HG02798 (cell line): ENCODE measurements at regions not wholly inside any gene's neighbourhood (a gene's known extent, or its start where the extent isn't known, plus 50 kb on each side); places are given as distances from the start of the nearest gene placed in this dataset.
"Not testable (repeated sequence)": the region's sequence is repeated elsewhere in the genome, so short reads cannot be mapped to it uniquely, and the experiment has no call there.

Source experiments
- ATAC-seq: cut with Tn5 transposase; IDR thresholded peaks from one replicate; pipeline ENCODE4 v1.9.1; 2021; ENCODE audit warnings: mild to moderate bottlenecking; ENCODE audit not compliant: unreplicated experiment, poor library complexity

DNA sequence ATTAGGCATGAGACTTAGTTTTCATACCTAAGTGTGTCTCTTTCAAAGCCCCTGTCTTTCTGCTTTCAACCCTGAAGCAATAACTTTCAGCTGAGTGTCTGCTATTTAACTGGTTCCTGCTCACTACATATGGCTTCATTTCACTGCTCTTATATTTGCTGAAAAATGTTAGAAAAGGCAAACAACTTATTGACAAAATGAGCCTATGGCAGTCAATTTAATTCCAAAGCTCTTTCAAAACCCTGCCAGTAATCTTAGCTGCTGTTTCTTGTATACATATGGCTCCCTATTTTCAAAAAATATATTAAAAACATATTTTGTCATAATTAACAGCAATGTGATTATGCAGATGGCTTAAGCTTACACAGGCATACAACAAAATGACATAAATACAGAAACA is 334.1 kb upstream of the MGAT4C start:
- no peak for ATAC-seq

- ATAC-seq = no peak
Observed at GRCh38 chr12:86574143-86574542, 318.0 kb upstream of the MGAT4C start.

DNA sequence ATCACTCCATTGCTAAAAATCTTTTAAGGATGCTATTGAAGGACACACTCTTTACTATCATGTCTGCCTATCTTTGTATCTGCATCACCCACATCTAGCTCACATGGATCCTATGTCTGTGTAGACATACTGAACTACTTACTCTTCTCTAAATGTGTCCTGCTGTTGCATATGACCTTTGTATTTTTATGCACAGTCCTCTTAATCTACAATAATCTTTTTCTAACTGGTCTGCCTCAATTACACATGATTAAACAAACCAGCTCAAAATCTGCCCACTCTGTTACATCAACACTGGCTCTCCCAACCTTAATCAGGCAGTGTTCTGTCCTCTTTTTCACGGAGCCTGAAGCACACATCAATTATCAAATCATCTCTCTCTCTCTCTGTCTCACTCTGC is 316.3 kb upstream of the MGAT4C start:
- ATAC-seq = no peak

- no peak for ATAC-seq
Observed at GRCh38 chr12:86565038-86565437, 308.8 kb upstream of the MGAT4C start.

DNA sequence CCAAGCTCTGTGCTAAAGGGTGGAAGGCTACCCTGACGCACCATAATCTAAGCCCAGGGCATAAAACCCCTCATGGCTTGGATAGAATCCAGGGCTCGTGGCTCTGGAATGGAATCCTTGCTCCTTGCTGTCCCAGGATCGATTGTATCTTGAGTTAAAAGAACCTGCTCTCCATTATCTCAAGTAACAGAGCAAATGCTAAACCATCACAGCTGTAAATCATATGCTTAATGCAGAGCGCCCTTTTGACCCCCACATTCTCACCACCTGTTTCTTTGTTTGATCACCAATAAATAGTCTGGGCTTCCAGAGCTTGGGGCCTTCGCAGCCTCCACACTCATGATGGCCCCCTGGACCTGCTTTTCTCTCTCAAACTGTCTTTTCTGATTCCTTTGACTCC is 299.3 kb upstream of the MGAT4C start:
- not testable (repeated sequence) for ATAC-seq

DNA sequence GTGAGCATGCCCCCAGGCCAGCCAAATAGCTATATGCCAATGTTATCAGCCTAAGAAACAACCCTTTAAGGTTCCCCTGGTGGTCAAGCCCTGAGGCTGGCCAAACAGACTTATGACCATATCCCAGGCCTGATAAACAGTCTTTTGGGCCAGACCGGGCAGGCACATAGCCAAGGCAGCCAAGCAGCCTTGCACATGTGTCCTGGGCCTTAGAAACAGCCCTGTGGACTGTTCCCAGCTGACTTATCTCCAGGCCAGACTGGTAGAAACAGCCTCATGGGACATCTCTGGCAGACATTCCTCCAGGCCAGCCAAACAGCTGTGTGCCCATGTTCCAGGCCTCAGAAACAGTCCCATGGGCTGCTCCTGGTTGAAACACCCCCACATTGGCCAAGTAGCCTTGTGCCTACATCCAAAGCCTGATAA is 295.0 kb upstream of the MGAT4C start:
- ATAC-seq = no peak

DNA sequence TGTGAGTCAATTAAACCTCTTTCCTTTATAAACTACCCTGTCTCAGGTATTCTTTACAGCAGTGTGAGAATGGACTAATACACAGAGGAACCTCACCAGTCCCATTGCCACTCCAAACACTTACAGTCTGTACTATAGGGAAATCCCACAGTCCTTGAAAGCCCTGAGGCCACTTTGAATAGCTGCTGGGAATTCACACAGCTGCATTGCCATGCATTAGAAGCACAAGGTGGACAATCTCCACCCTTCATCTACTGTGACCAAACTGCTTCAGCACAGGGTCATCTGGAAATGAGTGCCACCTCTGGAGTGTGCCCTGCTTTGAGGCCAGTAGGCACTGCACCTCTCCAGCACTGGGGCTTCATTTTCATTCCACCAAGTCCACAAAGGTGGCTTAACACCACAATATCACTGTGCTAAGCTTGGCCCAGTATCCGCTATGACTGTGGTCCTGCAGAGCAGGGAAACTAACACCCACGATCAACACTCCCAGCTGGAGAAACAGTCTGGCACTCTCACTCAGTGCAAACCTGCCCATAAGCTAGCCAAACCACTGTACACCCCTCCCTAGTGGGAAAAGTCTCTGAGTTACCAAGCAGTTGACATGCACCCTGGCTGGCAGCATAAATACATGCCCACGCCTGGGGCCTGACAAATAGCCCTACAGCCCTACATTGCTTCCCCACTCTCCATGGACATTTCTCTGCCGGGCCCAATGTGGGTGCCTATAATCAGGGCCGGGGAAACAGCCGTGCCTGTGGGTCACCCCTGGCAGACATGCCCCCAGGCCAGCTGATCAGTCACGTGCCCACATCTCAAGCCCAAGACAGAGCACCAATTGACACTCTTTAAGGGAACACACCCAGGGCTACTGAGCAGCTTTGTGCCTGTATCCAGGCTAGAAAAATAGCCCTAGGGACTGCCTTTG is 294.3 kb upstream of the MGAT4C start:
- ATAC-seq = no peak

DNA sequence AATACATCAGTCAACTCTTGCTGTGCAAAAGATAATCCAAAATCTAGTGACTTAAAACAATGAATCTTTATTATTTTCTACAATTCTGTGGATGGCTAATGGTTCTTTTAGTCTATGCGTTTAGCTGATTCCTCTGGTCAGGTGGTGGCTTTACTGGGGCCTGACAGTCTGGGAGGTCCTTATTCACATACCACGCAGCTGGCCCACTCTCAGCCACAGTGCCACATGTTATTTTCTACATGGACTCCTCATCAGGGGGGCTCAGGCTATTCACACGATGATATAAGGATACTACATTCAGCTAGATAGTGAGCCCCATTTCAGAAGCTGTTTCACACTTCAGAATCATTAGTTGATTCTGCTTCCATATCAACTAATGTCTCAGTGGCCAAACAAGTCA is 287.5 kb upstream of the MGAT4C start:
- no peak for ATAC-seq

GRCh38 chr12:86530996-86531655 is 274.9 kb upstream of the MGAT4C start:
- ATAC-seq = no peak

- ATAC-seq = no peak
Observed at GRCh38 chr12:86526060-86526595, 269.9 kb upstream of the MGAT4C start.

DNA sequence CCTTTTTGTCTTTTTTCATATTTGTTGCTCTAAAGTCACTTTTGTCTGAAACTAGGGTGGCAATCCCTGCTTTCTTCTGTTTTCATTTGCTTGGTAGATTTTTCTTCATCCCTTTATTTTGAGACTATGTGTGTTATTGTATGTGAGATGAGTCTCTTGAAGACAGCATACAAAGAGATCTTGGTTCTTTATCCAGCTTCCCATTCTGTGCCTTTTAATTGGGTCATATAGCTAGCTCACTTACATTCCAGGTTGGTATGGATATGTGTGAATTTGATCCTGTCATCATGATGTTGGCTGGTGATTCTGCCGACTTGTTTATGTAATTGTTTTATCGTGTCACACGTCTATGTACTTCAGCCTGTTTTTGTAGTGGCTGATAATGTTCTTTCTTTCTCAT is 267.7 kb upstream of the MGAT4C start:
- no peak for ATAC-seq

GRCh38 chr12:86521870-86522269 is 265.7 kb upstream of the MGAT4C start:
- ATAC-seq = no peak

DNA sequence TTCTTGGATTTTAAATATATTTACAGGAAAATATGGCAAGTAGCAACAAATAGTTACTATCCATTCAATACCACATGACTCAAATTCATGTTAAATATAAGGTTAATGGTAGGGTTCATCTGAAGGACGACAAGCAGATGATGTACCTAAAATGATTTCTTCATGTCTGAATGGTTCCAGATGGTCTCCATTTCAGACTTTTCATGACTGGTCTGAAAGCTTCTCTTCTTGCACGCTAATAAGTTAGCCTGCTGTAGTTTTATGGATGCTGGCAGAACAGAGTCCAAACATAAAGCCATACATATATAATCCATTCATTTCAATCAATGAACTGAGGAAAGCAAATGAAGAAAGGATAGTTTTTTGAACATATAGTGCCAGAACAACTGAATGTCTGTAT is 257.0 kb upstream of the MGAT4C start:
- ATAC-seq = no peak

DNA sequence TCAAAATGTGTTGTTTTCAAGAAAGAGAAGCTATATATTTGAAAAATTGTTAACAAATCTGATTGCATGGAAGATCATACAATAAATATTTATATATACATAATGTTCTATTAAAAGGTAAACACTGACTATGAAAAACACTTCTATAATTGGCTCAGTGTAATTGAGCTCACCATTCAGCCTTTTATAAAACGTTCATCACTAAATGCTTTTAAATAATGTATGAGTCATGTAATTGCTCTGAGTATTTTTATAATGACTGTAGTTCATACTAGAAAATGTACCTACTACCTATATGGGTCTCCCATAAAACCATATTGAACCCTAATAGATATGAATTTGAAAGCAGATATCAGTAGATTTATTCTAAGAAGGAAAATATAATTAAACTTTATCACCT is 240.4 kb upstream of the MGAT4C start:
- ATAC-seq = no peak

GRCh38 chr12:86484473-86484872 is 228.3 kb upstream of the MGAT4C start:
- no peak for ATAC-seq

GRCh38 chr12:86473231-86473630 is 217.0 kb upstream of the MGAT4C start:
- ATAC-seq = no peak

DNA sequence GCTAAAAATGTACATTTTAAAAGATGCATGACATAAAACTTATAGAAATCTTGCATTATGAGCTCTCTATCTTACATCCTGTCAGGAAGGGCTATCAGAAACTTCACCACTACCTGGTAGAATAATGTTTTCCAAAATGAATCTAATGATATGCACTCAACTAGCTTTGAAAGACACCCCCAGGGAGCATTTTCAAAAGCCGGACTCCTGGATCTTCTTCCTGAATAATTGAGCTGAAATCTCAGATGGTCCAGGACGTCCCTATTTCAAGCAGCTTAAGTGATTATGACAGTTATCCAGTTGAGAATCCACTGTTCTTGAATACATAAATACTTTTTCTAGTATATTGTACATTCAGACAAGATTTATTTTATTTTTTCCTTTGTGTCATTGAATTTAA is 200.6 kb upstream of the MGAT4C start:
- ATAC-seq = no peak

DNA sequence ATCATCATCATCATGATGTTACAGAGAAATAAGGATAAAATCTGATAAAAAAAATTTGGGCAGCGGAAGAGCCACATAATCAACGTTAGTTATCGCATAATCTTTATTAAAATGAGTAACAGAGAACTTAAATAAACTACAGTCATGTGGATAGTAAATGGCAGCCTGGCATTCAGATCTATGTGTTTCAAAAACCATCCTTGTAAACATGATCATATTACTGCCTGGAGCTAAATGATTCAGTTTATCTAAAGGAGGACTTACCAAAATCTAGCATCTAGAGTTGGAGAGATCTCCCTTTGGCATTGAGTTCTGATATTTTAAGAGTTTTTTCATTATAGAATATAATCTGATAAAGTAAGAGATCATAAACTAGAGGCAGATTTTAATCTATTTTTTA is 200.1 kb upstream of the MGAT4C start:
- no peak for ATAC-seq

GRCh38 chr12:86445356-86445755 is 189.2 kb upstream of the MGAT4C start:
- ATAC-seq = no peak

DNA sequence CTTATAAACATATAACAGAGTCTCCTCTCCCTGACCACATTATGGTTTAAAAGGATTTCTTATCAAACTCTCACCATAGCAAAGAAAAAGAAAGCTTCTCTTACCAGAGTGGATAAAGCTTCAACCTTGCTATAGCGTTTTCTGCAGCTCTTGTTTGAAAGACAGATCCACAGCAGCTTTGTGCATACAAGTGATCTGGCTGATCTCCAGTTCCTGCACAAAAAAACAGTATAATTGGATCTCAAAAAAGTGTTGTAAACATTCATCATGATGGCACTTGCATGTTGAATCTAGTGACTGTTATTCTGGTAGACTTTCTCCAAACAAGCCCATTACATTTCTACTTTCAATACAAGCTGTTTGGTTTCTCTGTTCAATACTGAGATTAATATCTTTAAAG is 178.9 kb upstream of the MGAT4C start:
- ATAC-seq = no peak

DNA sequence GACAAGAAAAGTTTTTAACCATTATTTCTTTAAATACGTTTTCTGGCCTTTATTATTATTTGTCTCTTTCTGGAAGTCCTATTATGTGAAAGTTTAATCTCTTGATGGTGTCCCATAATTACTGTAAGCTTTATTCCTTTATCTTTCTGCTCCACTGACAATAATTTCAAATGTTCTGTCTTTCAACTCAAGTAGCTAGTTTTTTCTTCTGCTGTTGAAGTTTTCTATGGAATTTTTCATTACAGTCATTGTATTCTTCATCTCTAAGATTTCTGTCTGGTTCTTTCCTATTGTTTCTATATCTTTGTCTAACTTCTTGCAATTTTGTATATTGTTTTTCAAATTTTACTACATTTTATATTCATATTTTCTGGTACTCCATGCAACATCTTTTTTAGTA is 173.6 kb upstream of the MGAT4C start:
- no peak for ATAC-seq
